Posterior cingulate gyrus (tissue), 11 donors: ENCODE measurements at regions not wholly inside any gene's neighbourhood (a gene's known extent, or its start where the extent isn't known, plus 50 kb on each side); places are given as distances from the start of the nearest gene placed in this dataset.
"Not testable (repeated sequence)": the region's sequence is repeated elsewhere in the genome, so short reads cannot be mapped to it uniquely, and the experiment has no call there.

ENCODE experiments used
- DNase-seq, 10 donors: peaks; one replicate each; pipeline versions ENCODE4 v3.0.0 to v3.0.0-alpha.2; 2020 to 2021; ENCODE audit warnings: mixed read lengths in 3 of 10
- intact Hi-C: fragments of 100-400 bp; cut with DNase I; formaldehyde crosslinking; loops from one replicate; pipeline ENCODE4 v1.15.1; 2023

- intact Hi-C loops, result no loop called here
- peak in 1 of 10 donors; percentile 33 for DNase-seq
Measured at GRCh38 chr18:35770376-35771014, 189.0 kb downstream of the GALNT1 start.

- intact Hi-C loops, result no loop called here
Measured at GRCh38 chr18:35771172-35771571, 189.6 kb downstream of the GALNT1 start.

GRCh38 chr18:35775887-35776286 is 194.3 kb downstream of the GALNT1 start:
- intact Hi-C loops, result no loop called here
- no peak for DNase-seq

More at GRCh38 chr18:35771172-35771571, 189.6 kb downstream of the GALNT1 start:
- peak in 1 of 10 donors; percentile 67 for DNase-seq

GRCh38 chr18:35776473-35776872 is 194.9 kb downstream of the GALNT1 start:
- no peak for DNase-seq
- intact Hi-C loops, result no loop called here

- peak in 1 of 10 donors; percentile 49 for DNase-seq
- intact Hi-C loops, result no loop called here
Measured at GRCh38 chr18:35777039-35777438, 195.4 kb upstream of the RMP24 start.

- DNase-seq, result no peak
- intact Hi-C loops, result no loop called here
Measured at GRCh38 chr18:35778850-35779627, 193.4 kb upstream of the RMP24 start.

- no peak for DNase-seq
- intact Hi-C loops, result no loop called here
Measured at GRCh38 chr18:35780937-35781336, 191.5 kb upstream of the RMP24 start.

GRCh38 chr18:35782926-35783325 is 189.6 kb upstream of the RMP24 start:
- intact Hi-C loops, result no loop called here
- DNase-seq, result no peak

- no peak for DNase-seq
- intact Hi-C loops, result no loop called here
Measured at GRCh38 chr18:35786365-35787042, 186.0 kb upstream of the RMP24 start.

GRCh38 chr18:35789543-35789942 is 182.9 kb upstream of the RMP24 start:
- intact Hi-C loops, result no loop called here
- DNase-seq, result no peak

GRCh38 chr18:35797948-35798347 is 174.5 kb upstream of the RMP24 start:
- intact Hi-C loops, result no loop called here

GRCh38 chr18:35803551-35803950 is 168.9 kb upstream of the RMP24 start:
- intact Hi-C loops, result no loop called here
- DNase-seq, result no peak

More at GRCh38 chr18:35797948-35798347, 174.5 kb upstream of the RMP24 start:
- no peak for DNase-seq

- intact Hi-C loops, result no loop called here
- no peak for DNase-seq
Measured at GRCh38 chr18:35804377-35804776, 168.1 kb upstream of the RMP24 start.

- DNase-seq, result peak in 1 of 10 donors; percentile 64
- intact Hi-C loops, result no loop called here
Measured at GRCh38 chr18:35807811-35808335, 164.6 kb upstream of the RMP24 start.

GRCh38 chr18:35808796-35809195 is 163.7 kb upstream of the RMP24 start:
- intact Hi-C loops, result no loop called here
- no peak for DNase-seq

- intact Hi-C loops, result no loop called here
- no peak for DNase-seq
Measured at GRCh38 chr18:35810520-35810919, 162.0 kb upstream of the RMP24 start.

- DNase-seq, result no peak
- intact Hi-C loops, result no loop called here
Measured at GRCh38 chr18:35811896-35812295, 160.6 kb upstream of the RMP24 start.

GRCh38 chr18:35815011-35815410 is 157.5 kb upstream of the RMP24 start:
- DNase-seq, intact Hi-C loops: not testable (repeated sequence)

GRCh38 chr18:35816003-35816402 is 156.5 kb upstream of the RMP24 start:
- no peak for DNase-seq
- intact Hi-C loops, result no loop called here

GRCh38 chr18:35817604-35818352 is 154.7 kb upstream of the RMP24 start:
- intact Hi-C loops, result no loop called here
- DNase-seq, result peak in 2 of 10 donors; percentile 48 to 79

- peak in 1 of 10 donors; percentile 45 for DNase-seq
- intact Hi-C loops, result no loop called here
Measured at GRCh38 chr18:35818353-35818667, 154.2 kb upstream of the RMP24 start.
